Left ventricle myocardium superior (tissue), 1 donor: ENCODE measurements at regions not wholly inside any gene's neighbourhood (a gene's known extent, or its start where the extent isn't known, plus 50 kb on each side); places are given as distances from the start of the nearest gene placed in this dataset.

Experiments
- ATAC-seq: fragments of 200-7000 bp; cut with Tn5 transposase; one replicate; pipeline ENCODE4 v1.9.1; 2020; ENCODE audit warnings: mild to moderate bottlenecking, moderate library complexity
- DNase-seq: peaks from one replicate; pipeline ENCODE4 v3.0.0-alpha.2; 2020
- intact Hi-C: fragments of 100-400 bp; cut with micrococcal nuclease; formaldehyde crosslinking; loops from one replicate; pipeline ENCODE4 v1.11.0; 2022
- donor health status: DM: no; HTN: yes; CAD: no; lungs with severe emphysema.

DNA sequence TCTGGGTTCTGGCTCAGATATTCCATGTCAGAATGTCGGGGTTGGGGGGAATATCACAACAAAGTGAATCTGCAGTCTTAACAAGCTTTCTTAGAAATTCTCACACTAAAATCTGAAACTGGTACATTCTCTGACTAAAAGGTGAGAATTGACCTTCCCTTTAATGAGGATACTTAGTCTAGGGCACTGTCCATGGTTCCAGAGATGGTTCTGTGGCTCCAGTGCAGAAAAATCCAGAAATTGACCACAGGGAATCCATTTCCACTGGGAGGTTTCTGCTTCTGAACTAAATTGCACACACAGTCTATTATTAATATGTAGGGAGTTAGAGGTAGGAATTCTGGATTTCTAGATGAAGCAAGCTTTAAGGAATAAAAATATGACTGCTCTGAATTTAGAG is 171.6 kb upstream of the OBI1 start:
- DNase-seq (no peak), ATAC-seq (no peak)
- intact Hi-C loops, result no loop called here

DNA sequence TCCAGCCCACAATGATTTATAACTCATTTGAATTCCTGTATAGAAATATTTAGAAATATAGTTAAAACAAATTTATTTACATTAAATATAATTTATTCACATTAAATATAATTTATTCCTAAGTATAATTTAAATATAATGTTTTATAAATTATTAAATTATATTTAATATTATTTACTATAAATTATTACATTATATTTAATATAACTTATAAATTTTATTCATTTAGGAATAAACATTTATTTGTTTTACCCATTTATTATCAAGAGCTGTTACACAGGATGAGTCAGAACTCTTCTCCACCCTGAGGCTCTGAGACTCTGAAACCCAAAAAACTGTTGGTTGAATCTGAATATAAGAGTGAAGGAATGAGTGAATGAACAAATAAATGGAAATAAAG is 170.9 kb upstream of the OBI1 start:
- intact Hi-C loops, result no loop called here
- no peak for ATAC-seq
- no peak for DNase-seq

DNA sequence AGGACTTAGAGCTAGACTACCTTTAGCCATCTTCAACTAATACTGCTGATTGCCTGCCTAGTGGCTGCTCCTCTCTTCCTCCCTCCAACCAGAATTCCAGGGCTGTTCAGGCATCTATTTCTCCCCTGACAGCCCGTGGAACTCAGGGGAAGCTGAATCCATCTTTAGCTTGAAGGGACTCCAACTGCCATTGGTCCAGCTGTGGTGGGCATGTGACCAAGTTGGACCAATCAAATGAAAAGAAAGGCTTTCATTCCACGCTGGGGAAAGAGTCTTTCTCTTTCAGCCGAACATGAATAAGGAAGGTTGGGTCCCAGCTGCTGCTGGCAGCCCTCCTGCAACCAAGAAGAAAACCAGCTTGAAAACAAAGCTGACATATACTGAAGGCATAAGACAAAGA is 168.5 kb upstream of the OBI1 start:
- intact Hi-C loops, result no loop called here
- ATAC-seq (no peak), DNase-seq (no peak)

DNA sequence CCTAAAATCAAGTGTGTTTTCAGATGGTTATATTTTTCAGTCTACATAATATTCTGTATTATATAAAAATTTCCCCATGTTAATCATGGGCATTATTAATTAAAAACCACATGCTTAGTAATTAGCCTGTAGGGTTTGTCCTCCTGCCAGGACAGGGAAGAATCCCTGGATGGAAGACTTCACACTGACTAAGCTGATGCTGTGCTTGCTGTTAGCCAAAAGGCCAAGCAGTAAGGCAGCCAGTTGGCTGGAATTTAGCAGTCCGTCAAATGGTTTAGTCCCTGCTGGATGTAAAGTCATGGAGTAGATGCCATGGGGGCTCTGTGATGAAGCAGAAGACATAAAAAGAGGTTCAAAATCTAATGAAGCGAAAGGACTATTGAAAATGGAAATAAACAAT is 168.0 kb upstream of the OBI1 start:
- intact Hi-C loops, result no loop called here
- ATAC-seq (no peak), DNase-seq (no peak)

GRCh38 chr13:78826312-78826711 is 167.4 kb upstream of the OBI1 start:
- intact Hi-C loops, result no loop called here
- ATAC-seq (no peak), DNase-seq (no peak)

DNA sequence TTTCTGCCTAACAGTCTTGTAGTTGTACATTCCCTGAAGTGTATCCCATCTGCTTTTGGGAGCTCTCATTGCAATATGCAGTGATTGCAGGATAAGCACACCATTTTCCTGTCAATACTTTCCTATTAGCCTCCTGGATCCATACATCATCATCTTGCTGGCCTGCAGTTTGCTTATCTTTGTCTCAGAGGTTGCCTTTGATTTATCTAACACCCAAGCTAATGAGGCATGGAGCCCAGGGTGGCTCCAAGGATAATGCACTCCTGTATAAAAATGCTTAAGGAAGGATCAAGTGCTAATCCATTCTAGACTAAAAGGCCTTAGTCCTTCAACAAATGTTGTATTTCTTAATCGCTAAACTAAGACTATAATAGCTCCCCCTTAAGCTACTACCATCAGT is 161.6 kb upstream of the OBI1 start:
- no peak for ATAC-seq
- intact Hi-C loops, result no loop called here
- no peak for DNase-seq

DNA sequence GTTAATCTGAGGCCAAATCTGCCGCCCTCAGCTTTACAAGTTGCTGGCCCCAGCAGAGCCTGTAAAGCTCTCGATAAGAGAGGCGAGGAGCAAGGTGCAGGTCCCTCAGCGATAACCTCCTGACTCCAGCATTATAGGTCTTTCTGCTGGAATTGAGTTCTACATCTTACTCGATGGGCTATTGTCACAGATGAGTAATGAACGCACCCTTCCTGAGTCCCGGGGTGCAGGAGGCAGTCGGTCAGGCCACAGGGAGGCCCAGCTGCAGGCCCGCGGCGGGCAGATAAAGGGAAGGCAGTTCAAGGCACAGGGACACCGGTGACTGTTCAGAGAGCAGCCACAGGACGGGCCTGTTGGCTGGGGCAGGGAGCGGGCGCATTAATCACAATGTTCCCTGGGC is 157.6 kb upstream of the OBI1 start:
- DNase-seq (no peak), ATAC-seq (no peak)
- intact Hi-C loops, result no loop called here

DNA sequence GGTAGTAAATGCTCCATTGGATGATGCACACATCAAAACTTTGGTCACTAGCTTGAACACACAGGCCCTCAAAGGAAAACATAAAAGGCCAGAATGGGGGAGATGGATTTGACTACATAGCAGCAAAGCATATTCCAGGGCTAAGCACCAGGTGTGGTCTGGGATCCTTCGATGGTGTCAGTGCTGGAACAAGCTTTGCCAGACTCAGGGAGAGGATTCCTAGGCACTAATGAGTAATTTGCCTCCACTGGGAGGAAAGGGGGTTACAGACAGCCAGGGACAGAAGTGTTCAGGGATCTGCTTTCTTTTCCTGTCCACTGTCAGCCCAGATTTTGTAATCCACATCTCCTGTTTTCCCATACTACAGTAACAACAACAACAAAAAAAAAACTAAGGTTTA is 157.2 kb upstream of the OBI1 start:
- intact Hi-C loops, result no loop called here
- no peak for DNase-seq

GRCh38 chr13:78806457-78806856 is 147.5 kb upstream of the OBI1 start:
- intact Hi-C loops, result no loop called here
- no peak for DNase-seq
- no peak for ATAC-seq

More for the DNA sequence above, 157.2 kb upstream of the OBI1 start:
- no peak for ATAC-seq

- no peak for ATAC-seq
- no peak for DNase-seq
- intact Hi-C loops, result no loop called here
These were observed 144.0 kb upstream of the OBI1 start for GRCh38 chr13:78802912-78803311.

GRCh38 chr13:78787190-78787589 is 128.2 kb upstream of the OBI1 start:
- DNase-seq, result no peak
- intact Hi-C loops, result no loop called here
- no peak for ATAC-seq

GRCh38 chr13:78786459-78786858 is 127.5 kb upstream of the OBI1 start:
- DNase-seq (no peak), ATAC-seq (no peak)
- intact Hi-C loops, result no loop called here

- DNase-seq (no peak), ATAC-seq (no peak)
- intact Hi-C loops, result no loop called here
These were observed 126.8 kb upstream of the OBI1 start for GRCh38 chr13:78785764-78786163.

DNA sequence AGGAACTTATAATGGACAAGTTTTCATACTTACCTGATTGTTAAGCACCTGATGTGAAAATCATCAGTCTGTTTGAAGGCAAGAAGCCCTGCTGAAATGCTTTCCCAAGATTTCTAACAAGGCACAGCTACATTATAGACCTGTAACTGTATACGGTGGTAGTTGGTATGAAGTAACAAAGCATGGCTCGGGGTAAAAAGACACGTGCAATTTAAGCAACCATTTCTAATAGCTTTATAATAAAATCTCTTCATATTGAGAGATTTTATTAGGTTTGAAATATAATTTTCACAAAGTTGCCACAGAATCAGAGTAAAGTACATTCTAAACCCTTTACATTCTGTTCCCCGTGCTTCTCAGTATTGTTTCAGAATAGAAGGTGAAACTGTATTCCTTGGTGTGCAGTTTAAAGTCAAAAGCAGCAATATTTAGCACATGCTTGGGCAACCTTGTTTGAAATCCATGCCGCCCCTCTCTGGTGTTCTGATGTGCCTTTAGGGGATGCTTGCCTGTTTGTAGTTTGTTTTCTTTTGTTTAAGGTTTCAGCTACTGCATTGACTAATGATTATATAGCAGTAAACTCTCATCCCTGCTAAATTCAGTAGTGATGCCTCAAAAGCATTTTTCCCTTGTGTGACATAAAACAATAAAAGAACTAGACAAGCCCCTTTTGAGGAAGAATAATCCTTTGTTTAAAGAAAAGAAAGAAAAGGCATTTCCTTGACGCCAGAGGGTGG is 125.2 kb upstream of the OBI1 start:
- intact Hi-C loops, result no loop called here
- ATAC-seq (no peak), DNase-seq (no peak)

DNA sequence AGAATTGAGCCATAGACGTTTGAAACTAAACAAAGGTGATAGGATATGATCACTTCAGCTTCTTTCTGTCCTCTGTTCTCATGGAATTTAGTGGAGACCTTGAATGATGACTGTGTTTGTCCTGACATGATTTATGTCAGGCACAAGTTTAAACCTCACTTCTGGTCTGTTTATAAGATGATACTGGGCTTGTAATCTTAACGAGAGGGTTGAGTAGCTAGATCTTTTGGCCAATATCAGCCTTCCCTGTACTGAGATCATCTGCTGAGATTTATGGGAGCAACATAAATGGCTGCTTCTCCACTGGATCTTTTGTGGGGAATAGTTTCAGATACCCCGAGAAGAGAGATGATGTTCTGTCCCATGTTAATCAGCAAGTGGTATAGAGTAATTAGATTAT is 121.8 kb upstream of the OBI1 start:
- DNase-seq, result no peak
- no peak for ATAC-seq
- intact Hi-C loops, result no loop called here

- DNase-seq (no peak), ATAC-seq (no peak)
- intact Hi-C loops, result loop anchor here (10.0 kb wide), 1 partner anchor 475 kb away; no protein-coding TSS in a partner anchor
These were observed 120.7 kb upstream of the OBI1 start for GRCh38 chr13:78779608-78780007.

DNA sequence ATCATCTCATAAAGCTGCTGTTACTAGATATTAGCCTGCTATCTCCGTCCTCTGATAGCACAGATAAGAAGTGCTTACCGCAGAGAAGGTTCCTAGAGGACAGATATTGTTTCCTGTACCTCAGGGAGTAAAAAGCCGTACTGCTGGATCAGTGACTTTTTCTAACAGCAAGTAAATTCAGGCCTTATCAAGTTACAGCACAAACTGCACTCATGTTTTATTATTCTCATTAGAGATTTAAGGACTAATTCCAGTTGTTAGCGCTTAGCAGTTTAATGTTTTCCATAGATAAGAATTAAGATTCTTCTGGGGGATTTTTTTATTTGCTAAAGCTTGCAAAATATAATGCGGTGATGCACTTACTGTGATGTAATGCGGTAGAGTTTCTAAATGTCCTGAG is 119.0 kb upstream of the OBI1 start:
- DNase-seq (no peak), ATAC-seq (no peak)
- intact Hi-C loops, result loop anchor here (10.0 kb wide), 1 partner anchor 473 kb away; no protein-coding TSS in a partner anchor

- ATAC-seq, result no peak
These were observed 118.4 kb upstream of the OBI1 start for GRCh38 chr13:78777396-78777795.

GRCh38 chr13:78772933-78773332 is 114.0 kb upstream of the OBI1 start:
- ATAC-seq, result no peak
- DNase-seq, result no peak
- intact Hi-C loops, result loop anchor here (10.0 kb wide), 1 partner anchor 468 kb away; no protein-coding TSS in a partner anchor

More at GRCh38 chr13:78777396-78777795, 118.4 kb upstream of the OBI1 start:
- intact Hi-C loops, result loop anchor here (10.0 kb wide), 1 partner anchor 473 kb away; no protein-coding TSS in a partner anchor
- DNase-seq, result no peak

DNA sequence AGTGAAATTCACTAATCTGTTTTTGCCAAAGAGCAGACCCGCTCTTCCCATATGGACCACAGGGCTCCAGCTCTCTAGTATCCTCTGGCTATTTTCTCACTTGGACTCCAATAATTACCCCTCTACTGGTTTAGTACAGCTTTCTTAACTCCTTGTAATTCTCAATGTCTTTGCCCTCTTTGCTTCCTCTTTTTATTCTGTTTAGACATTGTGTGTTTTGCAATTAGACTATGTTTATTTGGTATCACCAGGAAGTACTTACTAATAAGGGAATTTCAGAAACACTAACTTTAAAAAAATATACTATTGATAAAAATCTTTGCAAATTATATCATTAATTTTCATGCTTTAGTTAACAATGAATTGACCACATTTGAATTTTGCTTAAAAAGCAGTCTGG is 111.6 kb upstream of the OBI1 start:
- DNase-seq (no peak), ATAC-seq (no peak)
- intact Hi-C loops, result loop anchor here (10.0 kb wide), 1 partner anchor 466 kb away; no protein-coding TSS in a partner anchor

DNA sequence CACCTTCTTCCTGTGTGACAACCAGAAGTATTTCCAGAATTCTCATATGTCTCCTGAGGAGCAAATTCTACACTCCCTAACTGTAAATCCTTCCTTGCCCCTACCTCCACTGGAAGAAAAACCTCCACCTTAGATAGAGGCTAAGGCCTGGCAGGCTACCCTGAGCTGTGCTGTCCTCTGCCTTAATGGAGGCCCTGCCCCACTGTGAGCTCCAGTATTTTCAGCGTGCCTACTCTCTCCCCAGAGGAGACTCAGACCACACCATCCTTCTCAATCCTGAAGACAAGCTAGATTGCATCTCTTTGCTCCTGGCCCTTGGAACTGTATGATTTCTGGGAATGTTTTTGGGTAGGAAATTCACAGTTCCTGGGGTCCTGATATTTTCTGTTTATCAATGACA is 110.0 kb upstream of the OBI1 start:
- DNase-seq (no peak), ATAC-seq (no peak)
- intact Hi-C loops, result no loop called here
